SK-N-SH treated with all-trans-retinoic acid at 6 μM for 48 hours (cell line): ENCODE measurements at regions not wholly inside any gene's neighbourhood (a gene's known extent, or its start where the extent isn't known, plus 50 kb on each side); places are given as distances from the start of the nearest gene placed in this dataset.

ENCODE experiments used
- ATAC-seq: fragments of 200-7000 bp; cut with Tn5 transposase; 3 replicates; pipeline ENCODE4 v1.9.1; 2020; ENCODE audit warnings: mild to moderate bottlenecking, moderate library complexity
- ARNTL ChIP-seq: fragments of 450-650 bp; formaldehyde crosslinking; IDR thresholded peaks from 2 replicates; pipeline ENCODE4 v1.5.0; 2020; ENCODE audit warnings: low read depth, mild to moderate bottlenecking, moderate library complexity, borderline replicate concordance
- CREB5 ChIP-seq: fragments of 250-450 bp; sonication (Bioruptor Pico); IDR thresholded peaks from 2 replicates; pipeline ENCODE4 v1.5.1; 2020; ENCODE audit warnings: low read depth, mild to moderate bottlenecking, moderate library complexity
- CSDC2 ChIP-seq: fragments of 250-450 bp; sonication (Bioruptor Pico); IDR thresholded peaks from 2 replicates; pipeline ENCODE4 v1.5.0; 2020; ENCODE audit warnings: mild to moderate bottlenecking, moderate library complexity
- CSRNP3 ChIP-seq: fragments of 250-450 bp; sonication (Bioruptor Pico); IDR thresholded peaks from 2 replicates; pipeline ENCODE4 v1.5.1; 2021; ENCODE audit warnings: mild to moderate bottlenecking, moderate library complexity
- GLIS3 ChIP-seq: fragments of 250-450 bp; sonication (Bioruptor Pico); IDR thresholded peaks from 2 replicates; pipeline ENCODE4 v1.5.0; 2020; ENCODE audit warnings: mild to moderate bottlenecking, moderate library complexity
- ISL1 ChIP-seq: fragments of 250-450 bp; sonication (Bioruptor Pico); IDR thresholded peaks from 2 replicates; pipeline ENCODE4 v2.1.2; 2022; ENCODE audit warnings: mild to moderate bottlenecking, moderate library complexity
- OSR1 ChIP-seq: fragments of 250-450 bp; sonication (Bioruptor Pico); IDR thresholded peaks from 2 replicates; pipeline ENCODE4 v1.8.0; 2022; ENCODE audit warnings: moderate library complexity, mild to moderate bottlenecking, inconsistent platforms
- POU6F1 ChIP-seq: fragments of 250-450 bp; sonication (Bioruptor Pico); IDR thresholded peaks from 2 replicates; pipeline ENCODE4 v1.8.0; 2021; ENCODE audit warnings: low read depth, mild to moderate bottlenecking, moderate library complexity, borderline replicate concordance
- PPARA ChIP-seq: fragments of 250-450 bp; sonication (Bioruptor Pico); IDR thresholded peaks from 2 replicates; pipeline ENCODE4 v1.5.0; 2020; ENCODE audit warnings: mild to moderate bottlenecking, borderline replicate concordance
- RARB ChIP-seq: fragments of 250-450 bp; sonication (Bioruptor Pico); IDR thresholded peaks from 2 replicates; pipeline ENCODE4 v1.8.0; 2021; ENCODE audit warnings: mild to moderate bottlenecking, moderate library complexity
- SNAI2 ChIP-seq: fragments of 250-450 bp; sonication (Bioruptor Pico); IDR thresholded peaks from 2 replicates; pipeline ENCODE4 v1.5.0; 2020; ENCODE audit warnings: mild to moderate bottlenecking, moderate library complexity
- TCF4 ChIP-seq: fragments of 250-450 bp; sonication (Bioruptor Pico); IDR thresholded peaks from 2 replicates; pipeline ENCODE4 v1.8.0; 2021; ENCODE audit warnings: mild to moderate bottlenecking, moderate library complexity, borderline replicate concordance
- ZC3H10 ChIP-seq: fragments of 250-450 bp; sonication (Bioruptor Pico); IDR thresholded peaks from 2 replicates; pipeline ENCODE4 v1.5.1; 2021; ENCODE audit warnings: mild to moderate bottlenecking, moderate library complexity
- ZFP30 ChIP-seq: fragments of 450-650 bp; formaldehyde crosslinking; IDR thresholded peaks from 2 replicates; pipeline ENCODE4 v1.5.0; 2022; ENCODE audit warnings: mild to moderate bottlenecking, moderate library complexity
- ZNF565 ChIP-seq: fragments of 450-650 bp; formaldehyde crosslinking; conservative IDR thresholded peaks from 2 replicates; pipeline ENCODE4 v1.5.0; 2020; ENCODE audit warnings: low read depth, mild to moderate bottlenecking, moderate library complexity
- ZNF70 ChIP-seq: fragments of 450-650 bp; formaldehyde crosslinking; IDR thresholded peaks from 2 replicates; pipeline ENCODE4 v1.5.0; 2020; ENCODE audit warnings: mild to moderate bottlenecking, moderate library complexity

GRCh38 chr20:39479196-39479810, 517.2 kb downstream of the DHX35 start (continued):
- no peak for TF ChIP-seq ZC3H10 (CRISPR knock-in tag)
- no peak for TF ChIP-seq SNAI2 (CRISPR knock-in tag)
- no peak for TF ChIP-seq ZNF565 (CRISPR knock-in tag)
- no peak for TF ChIP-seq POU6F1 (CRISPR knock-in tag)

GRCh38 chr20:39474879-39475278, 512.7 kb downstream of the DHX35 start:
- TF ChIP-seq CSRNP3 (CRISPR knock-in tag): no peak
- no peak for TF ChIP-seq OSR1
- TF ChIP-seq ARNTL (CRISPR knock-in tag): no peak
- no peak for TF ChIP-seq POU6F1 (CRISPR knock-in tag)
- no peak for TF ChIP-seq ZNF70 (CRISPR knock-in tag)
- no peak for TF ChIP-seq CREB5 (CRISPR knock-in tag)
- no peak for TF ChIP-seq ZNF565 (CRISPR knock-in tag)
- TF ChIP-seq ZFP30 (CRISPR knock-in tag): no peak
- no peak for TF ChIP-seq SNAI2 (CRISPR knock-in tag)
- ATAC-seq: no peak

GRCh38 chr20:39473536-39473935, 511.4 kb downstream of the DHX35 start:
- no peak for ATAC-seq

GRCh38 chr20:39468703-39469102, 506.6 kb downstream of the DHX35 start:
- TF ChIP-seq ARNTL (CRISPR knock-in tag): no peak
- no peak for TF ChIP-seq ZFP30 (CRISPR knock-in tag)
- no peak for TF ChIP-seq CSRNP3 (CRISPR knock-in tag)
- no peak for TF ChIP-seq CREB5 (CRISPR knock-in tag)
- TF ChIP-seq TCF4 (CRISPR knock-in tag): no peak
- TF ChIP-seq RARB (CRISPR knock-in tag): no peak
- no peak for TF ChIP-seq ZNF70 (CRISPR knock-in tag)
- TF ChIP-seq GLIS3 (CRISPR knock-in tag): no peak
- ATAC-seq: no peak

More at GRCh38 chr20:39473536-39473935, 511.4 kb downstream of the DHX35 start:
- TF ChIP-seq PPARA (CRISPR knock-in tag): no peak
- no peak for TF ChIP-seq CSRNP3 (CRISPR knock-in tag)
- TF ChIP-seq OSR1: no peak
- TF ChIP-seq CSDC2 (CRISPR knock-in tag): no peak
- TF ChIP-seq ISL1 (CRISPR knock-in tag): no peak
- TF ChIP-seq POU6F1 (CRISPR knock-in tag): no peak
- no peak for TF ChIP-seq ZC3H10 (CRISPR knock-in tag)
- TF ChIP-seq RARB (CRISPR knock-in tag): no peak
- TF ChIP-seq, all 23 proteins: peak for 0
